Gastroesophageal sphincter (tissue), 4 donors: ENCODE measurements at regions not wholly inside any gene's neighbourhood (a gene's known extent, or its start where the extent isn't known, plus 50 kb on each side); places are given as distances from the start of the nearest gene placed in this dataset.

Experiments
- ATAC-seq: fragments of 150-250 bp; one replicate; pipeline ENCODE4 v1.9.1; 2016; ENCODE audit warnings: mild to moderate bottlenecking, moderate library complexity
- H3K27ac ChIP-seq, 4 donors: fragments of 200-600 bp; sonication (generic) in 3 of 4; 1 replicate in 3 of 4; 2 replicates in 1 of 4; pipeline ENCODE4 v1.5.1; 2016 to 2019
- H3K27me3 ChIP-seq: fragments of 200-600 bp; sonication (generic); one replicate; pipeline ENCODE4 v1.5.1; 2019
- H3K36me3 ChIP-seq, 2 donors: fragments of 200-600 bp; sonication (generic); one replicate each; pipeline ENCODE4 v1.5.1; 2019; ENCODE audit warnings: control low read depth in 1 of 2
- H3K4me1 ChIP-seq, 3 donors: fragments of 200-600 bp; sonication (generic); 1 replicate in 2 of 3; 2 replicates in 1 of 3; pipeline ENCODE4 v1.5.1; 2016 to 2019; ENCODE audit warnings: control low read depth in 2 of 3
- H3K4me3 ChIP-seq, 2 donors: fragments of 200-600 bp; sonication (generic); one replicate each; pipeline ENCODE4 v1.5.1; 2019; ENCODE audit warnings: mild to moderate bottlenecking in 1 of 2, moderate library complexity in 1 of 2
- H3K9me3 ChIP-seq, 3 donors: fragments of 200-600 bp; sonication (generic); one replicate each; pipeline ENCODE4 v1.5.1; 2017 to 2019; ENCODE audit warnings: control low read depth in 2 of 3
- CTCF ChIP-seq, 4 experiments: fragments of 200-600 bp in 2 of 4; fragments of 450-650 bp in 2 of 4; sonication (generic) in 1 of 4; IDR thresholded peaks; one replicate each; pipeline ENCODE4 v1.5.1; 2017 to 2019; ENCODE audit warnings: antibody characterized with exemption in 4 of 4, mild to moderate bottlenecking in 2 of 4, moderate library complexity in 2 of 4
- EP300 ChIP-seq: sonication (generic); formaldehyde crosslinking; IDR thresholded peaks from one replicate; pipeline ENCODE4 v1.6.1; 2017; ENCODE audit warnings: antibody characterized with exemption, mild to moderate bottlenecking
- POLR2A ChIP-seq, 2 donors: fragments of 450-650 bp; IDR thresholded peaks; one replicate each; pipeline ENCODE4 v1.6.1; 2017; ENCODE audit warnings: antibody characterized with exemption in 2 of 2, mild to moderate bottlenecking in 2 of 2, moderate library complexity in 1 of 2
- POLR2AphosphoS5 ChIP-seq: sonication (generic); formaldehyde crosslinking; IDR thresholded peaks from one replicate; pipeline ENCODE4 v1.6.1; 2017; ENCODE audit warnings: antibody characterized with exemption
- WGBS, 2 donors: methylation state at CpG; one replicate each; pipeline ENCODE4 v1.1.5; 2018; ENCODE audit warnings: low coverage in 1 of 2; 5-methylcytosine and 5-hydroxymethylcytosine counted together

- H3K4me3 ChIP-seq, result no peak overlapping the region
- no peak for TF ChIP-seq CTCF (IDR thresholded peaks at IDR 0.05)
- no peak for TF ChIP-seq POLR2AphosphoS5
- TF ChIP-seq EP300, result no peak
- H3K27ac ChIP-seq, result no peak overlapping the region
- no peaks in the 10 kb centered on the region for H3K9me3 ChIP-seq
- no peaks in the 10 kb centered on the region for H3K4me1 ChIP-seq
- 46 to 53% methylated on average over 5 of the region's 5 CpGs for WGBS, 2 donors
- no peaks in the 10 kb centered on the region for H3K36me3 ChIP-seq
- ATAC-seq, result no peak
- no peaks in the 10 kb centered on the region for H3K27me3 ChIP-seq
Observed at GRCh38 chr2:83224591-83225200, 1234.4 kb downstream of the SUCLG1 start.

- Histone ChIP-seq H3K36me3 (no peaks in the 10 kb centered on the region), H3K9me3 (no peaks in the 10 kb centered on the region), H3K4me1 (no peaks in the 10 kb centered on the region), H3K4me3 (no peak overlapping the region), H3K27me3 (no peaks in the 10 kb centered on the region), H3K27ac (no peak overlapping the region)
- no peak for TF ChIP-seq POLR2AphosphoS5
- no peak for TF ChIP-seq EP300
- no peak for TF ChIP-seq CTCF (IDR thresholded peaks at IDR 0.05)
- no peak for TF ChIP-seq POLR2A (IDR thresholded peaks at IDR 0.05)
- ATAC-seq, result no peak
- WGBS, 2 donors, result 83 to 90% methylated on average over 4 of the region's 4 CpGs
Observed at GRCh38 chr2:83221258-83221657, 1237.8 kb downstream of the SUCLG1 start.

GRCh38 chr2:83217854-83218253 lies 1241.2 kb downstream of the SUCLG1 start:
- TF ChIP-seq EP300 (no peak), POLR2A (IDR thresholded peaks at IDR 0.05) (no peak), CTCF (IDR thresholded peaks at IDR 0.05) (no peak), POLR2AphosphoS5 (no peak)
- Histone ChIP-seq H3K27me3 (no peaks in the 10 kb centered on the region), H3K4me3 (no peak overlapping the region), H3K36me3 (no peaks in the 10 kb centered on the region), H3K9me3 (no peaks in the 10 kb centered on the region), H3K27ac (no peak overlapping the region), H3K4me1 (no peaks in the 10 kb centered on the region)
- no peak for ATAC-seq
- WGBS, 2 donors, result 75 to 84% methylated on average over 4 of the region's 4 CpGs

GRCh38 chr2:83196225-83196624 lies 1262.9 kb downstream of the SUCLG1 start:
- Histone ChIP-seq H3K27ac (no peak overlapping the region), H3K4me1 (no peaks in the 10 kb centered on the region), H3K9me3 (no peaks in the 10 kb centered on the region), H3K4me3 (no peak overlapping the region), H3K27me3 (no peaks in the 10 kb centered on the region), H3K36me3 (no peaks in the 10 kb centered on the region)
- 0% methylated on average over 1 of the region's 1 CpG for WGBS, 2 donors
- ATAC-seq, result no peak
- no peak for TF ChIP-seq POLR2AphosphoS5
- TF ChIP-seq CTCF (IDR thresholded peaks at IDR 0.05), result peak; percentile 42 to 62 (median 54)

- no peaks in the 10 kb centered on the region for H3K9me3 ChIP-seq
- H3K27ac ChIP-seq, result no peak overlapping the region
- no peak overlapping the region for H3K4me3 ChIP-seq
- H3K36me3 ChIP-seq, result no peaks in the 10 kb centered on the region
- no peak for TF ChIP-seq EP300
- TF ChIP-seq CTCF (IDR thresholded peaks at IDR 0.05), result no peak
- no peak for TF ChIP-seq POLR2AphosphoS5
- TF ChIP-seq POLR2A (IDR thresholded peaks at IDR 0.05), result no peak
- ATAC-seq, result no peak
- no peaks in the 10 kb centered on the region for H3K27me3 ChIP-seq
- no peaks in the 10 kb centered on the region for H3K4me1 ChIP-seq
- WGBS, 2 donors, result 59 to 88% methylated on average over 2 of the region's 2 CpGs
Observed at GRCh38 chr2:83191316-83191715, 1267.8 kb downstream of the SUCLG1 start.
